ENCODE measurements at regions not wholly inside any gene's neighbourhood (a gene's known extent, or its start where the extent isn't known, plus 50 kb on each side); places are given as distances from the start of the nearest gene placed in this dataset.

GRCh38 chr2:16125614-16126516 is 185.5 kb downstream of the MYCN start:
- TF ChIP-seq RAD21 (IDR thresholded peaks at IDR 0.05; ENCODE audit: low read length) (no peak), BHLHE40 (IDR thresholded peaks at IDR 0.05; ENCODE audit: low read depth, low read length) (no peak), POLR2A (IDR thresholded peaks at IDR 0.05; ENCODE audit: low read depth, low read length) (no peak), RFX5 (IDR thresholded peaks at IDR 0.05; ENCODE audit: low read depth, low read length) (no peak), CHD1 (IDR thresholded peaks at IDR 0.05; ENCODE audit: low read depth, low read length) (no peak), FOS (IDR thresholded peaks at IDR 0.05; ENCODE audit: low read depth, low read length) (no peak), SMC3 (IDR thresholded peaks at IDR 0.05; ENCODE audit: low read depth, low read length) (no peak)
- TF ChIP-seq, protein P1, sequence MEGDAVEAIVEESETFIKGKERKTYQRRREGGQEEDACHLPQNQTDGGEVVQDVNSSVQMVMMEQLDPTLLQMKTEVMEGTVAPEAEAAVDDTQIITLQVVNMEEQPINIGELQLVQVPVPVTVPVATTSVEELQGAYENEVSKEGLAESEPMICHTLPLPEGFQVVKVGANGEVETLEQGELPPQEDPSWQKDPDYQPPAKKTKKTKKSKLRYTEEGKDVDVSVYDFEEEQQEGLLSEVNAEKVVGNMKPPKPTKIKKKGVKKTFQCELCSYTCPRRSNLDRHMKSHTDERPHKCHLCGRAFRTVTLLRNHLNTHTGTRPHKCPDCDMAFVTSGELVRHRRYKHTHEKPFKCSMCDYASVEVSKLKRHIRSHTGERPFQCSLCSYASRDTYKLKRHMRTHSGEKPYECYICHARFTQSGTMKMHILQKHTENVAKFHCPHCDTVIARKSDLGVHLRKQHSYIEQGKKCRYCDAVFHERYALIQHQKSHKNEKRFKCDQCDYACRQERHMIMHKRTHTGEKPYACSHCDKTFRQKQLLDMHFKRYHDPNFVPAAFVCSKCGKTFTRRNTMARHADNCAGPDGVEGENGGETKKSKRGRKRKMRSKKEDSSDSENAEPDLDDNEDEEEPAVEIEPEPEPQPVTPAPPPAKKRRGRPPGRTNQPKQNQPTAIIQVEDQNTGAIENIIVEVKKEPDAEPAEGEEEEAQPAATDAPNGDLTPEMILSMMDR (conservative IDR thresholded peaks at IDR 0.05; ENCODE audit: low read depth, low read length), result no peak
- TF ChIP-seq, protein P2, sequence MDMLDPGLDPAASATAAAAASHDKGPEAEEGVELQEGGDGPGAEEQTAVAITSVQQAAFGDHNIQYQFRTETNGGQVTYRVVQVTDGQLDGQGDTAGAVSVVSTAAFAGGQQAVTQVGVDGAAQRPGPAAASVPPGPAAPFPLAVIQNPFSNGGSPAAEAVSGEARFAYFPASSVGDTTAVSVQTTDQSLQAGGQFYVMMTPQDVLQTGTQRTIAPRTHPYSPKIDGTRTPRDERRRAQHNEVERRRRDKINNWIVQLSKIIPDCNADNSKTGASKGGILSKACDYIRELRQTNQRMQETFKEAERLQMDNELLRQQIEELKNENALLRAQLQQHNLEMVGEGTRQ (IDR thresholded peaks at IDR 0.05; ENCODE audit: low read depth, low read length), result no peak

Data from IMR-90 (cell line).